Gastrocnemius medialis (tissue), 4 donors: ENCODE measurements at regions not wholly inside any gene's neighbourhood (a gene's known extent, or its start where the extent isn't known, plus 50 kb on each side); places are given as distances from the start of the nearest gene placed in this dataset.
A peak's percentile ranks its signal among the peaks of the same experiment; 100 is the strongest.

Experiments
- ATAC-seq, 2 donors: fragments of 150-250 bp; one replicate each; pipeline ENCODE4 v1.9.1; 2016
- DNase-seq, 2 donors: peaks; one replicate each; pipeline ENCODE4 v3.0.0-alpha.2; 2019
- H3K27ac ChIP-seq, 4 donors: fragments of 200-600 bp; sonication (generic); 1 replicate in 1 of 4; 2 replicates in 3 of 4; pipeline ENCODE4 v1.5.1; 2016 to 2018; ENCODE audit warnings: mild to moderate bottlenecking in 2 of 4, moderate library complexity in 1 of 4
- H3K27me3 ChIP-seq, 3 donors: fragments of 200-600 bp; sonication (generic) in 2 of 3; 1 replicate in 1 of 3; 2 replicates in 2 of 3; pipeline versions ENCODE4 v1.5.1 to v1.6.0; 2016 to 2019; ENCODE audit warnings: mild to moderate bottlenecking in 1 of 3, moderate library complexity in 1 of 3
- H3K36me3 ChIP-seq, 2 donors: fragments of 200-600 bp; sonication (generic) in 1 of 2; one replicate each; pipeline ENCODE4 v1.5.1; 2017 to 2018
- H3K4me1 ChIP-seq, 2 donors: fragments of 200-600 bp; sonication (generic) in 1 of 2; one replicate each; pipeline ENCODE4 v1.5.1; 2016 to 2017; ENCODE audit warnings: mild to moderate bottlenecking in 2 of 2
- H3K4me3 ChIP-seq, 4 donors: fragments of 200-600 bp; sonication (generic) in 3 of 4; 1 replicate in 1 of 4; 2 replicates in 3 of 4; pipeline ENCODE4 v1.5.1; 2016 to 2019; ENCODE audit warnings: mild to moderate bottlenecking in 2 of 4
- H3K9me3 ChIP-seq, 3 donors: fragments of 200-600 bp; sonication (generic) in 2 of 3; 1 replicate in 1 of 3; 2 replicates in 2 of 3; pipeline ENCODE4 v1.5.1; 2016 to 2019
- POLR2A ChIP-seq, 2 donors: fragments of 450-650 bp; IDR thresholded peaks; one replicate each; pipeline ENCODE4 v1.6.1; 2017; ENCODE audit warnings: antibody characterized with exemption in 2 of 2, mild to moderate bottlenecking in 2 of 2, moderate library complexity in 2 of 2
- in situ Hi-C, 4 donors: fragments of 200-750 bp; cut with MboI; loops; one replicate each; pipeline versions ENCODE4 v1.15.0 to v1.8.0; 2017; ENCODE audit warnings: low sequenced_read_pairs in 4 of 4
- intact Hi-C: fragments of 100-400 bp; cut with DNase I; formaldehyde crosslinking; loops from one replicate; pipeline ENCODE4 v1.15.1; 2023; ENCODE audit warnings: low total_unique reads
- TF ChIP-seq, protein P1 (sequence below), 5 experiments: fragments of 450-650 bp in 3 of 5; fragments of 200-600 bp in 2 of 5; sonication (generic) in 2 of 5; IDR thresholded peaks in 4 of 5; conservative IDR thresholded peaks in 1 of 5; 1 replicate in 4 of 5; 2 replicates in 1 of 5; pipeline ENCODE4 v1.5.1; 2016 to 2019; ENCODE audit warnings: antibody characterized with exemption in 5 of 5, mild to moderate bottlenecking in 3 of 5, moderate library complexity in 3 of 5

DNA sequence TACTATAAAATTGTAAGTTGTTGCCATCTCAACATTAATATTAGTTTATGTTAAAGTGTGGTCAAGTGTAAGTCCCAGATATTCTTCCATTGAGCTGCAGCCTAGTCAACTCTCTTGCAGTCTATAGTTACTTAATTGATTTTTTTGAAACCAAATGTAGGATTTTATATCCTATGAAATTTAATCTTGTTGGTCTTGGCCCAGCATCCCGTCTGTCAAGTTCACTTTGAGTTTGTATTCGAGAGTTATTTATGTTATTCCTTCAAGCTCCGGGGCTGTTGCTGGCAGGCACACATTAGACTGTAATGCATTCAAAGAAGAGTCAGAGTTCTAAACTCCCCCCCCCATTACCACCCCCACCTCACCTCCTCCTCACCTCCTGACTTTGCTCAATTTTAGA lies 71.0 kb upstream of the SPACA1 start:
- Histone ChIP-seq H3K9me3 (no peaks in the 10 kb centered on the region), H3K4me1 (no peaks in the 10 kb centered on the region), H3K36me3 (no peaks in the 10 kb centered on the region), H3K27ac (no peak overlapping the region), H3K4me3 (no peak overlapping the region), H3K27me3 (no peaks in the 10 kb centered on the region)
- TF ChIP-seq POLR2A (IDR thresholded peaks at IDR 0.05): no peak
- in situ Hi-C loops: no loop called here
- intact Hi-C loops: no loop called here
- ATAC-seq (no peak), DNase-seq (no peak)

DNA sequence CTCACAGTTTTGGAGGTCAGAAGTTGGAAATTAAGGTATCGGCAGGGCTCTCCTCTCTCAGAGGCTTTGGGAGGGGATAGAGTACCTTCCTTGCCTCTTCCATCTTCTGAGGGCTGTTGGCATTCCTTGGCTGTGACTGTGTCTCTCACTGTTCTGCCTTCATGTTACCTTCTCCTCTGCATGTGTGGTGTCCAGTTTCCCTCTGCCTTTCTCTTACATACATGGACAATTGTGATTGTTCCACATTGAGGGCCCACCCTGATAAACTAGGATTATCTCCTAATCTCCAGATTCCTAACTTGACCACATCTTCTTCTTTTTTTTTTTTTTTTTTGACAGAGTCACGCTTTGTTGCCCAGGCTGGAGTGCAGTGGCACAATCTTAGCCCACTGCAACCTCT lies 72.1 kb upstream of the SPACA1 start:
- ATAC-seq: no peak
- Histone ChIP-seq H3K27ac (no peak overlapping the region), H3K27me3 (no peaks in the 10 kb centered on the region), H3K9me3 (no peaks in the 10 kb centered on the region), H3K4me3 (no peak overlapping the region), H3K36me3 (no peaks in the 10 kb centered on the region), H3K4me1 (no peaks in the 10 kb centered on the region)
- DNase-seq: no peak
- TF ChIP-seq, protein P1, sequence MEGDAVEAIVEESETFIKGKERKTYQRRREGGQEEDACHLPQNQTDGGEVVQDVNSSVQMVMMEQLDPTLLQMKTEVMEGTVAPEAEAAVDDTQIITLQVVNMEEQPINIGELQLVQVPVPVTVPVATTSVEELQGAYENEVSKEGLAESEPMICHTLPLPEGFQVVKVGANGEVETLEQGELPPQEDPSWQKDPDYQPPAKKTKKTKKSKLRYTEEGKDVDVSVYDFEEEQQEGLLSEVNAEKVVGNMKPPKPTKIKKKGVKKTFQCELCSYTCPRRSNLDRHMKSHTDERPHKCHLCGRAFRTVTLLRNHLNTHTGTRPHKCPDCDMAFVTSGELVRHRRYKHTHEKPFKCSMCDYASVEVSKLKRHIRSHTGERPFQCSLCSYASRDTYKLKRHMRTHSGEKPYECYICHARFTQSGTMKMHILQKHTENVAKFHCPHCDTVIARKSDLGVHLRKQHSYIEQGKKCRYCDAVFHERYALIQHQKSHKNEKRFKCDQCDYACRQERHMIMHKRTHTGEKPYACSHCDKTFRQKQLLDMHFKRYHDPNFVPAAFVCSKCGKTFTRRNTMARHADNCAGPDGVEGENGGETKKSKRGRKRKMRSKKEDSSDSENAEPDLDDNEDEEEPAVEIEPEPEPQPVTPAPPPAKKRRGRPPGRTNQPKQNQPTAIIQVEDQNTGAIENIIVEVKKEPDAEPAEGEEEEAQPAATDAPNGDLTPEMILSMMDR (IDR thresholded peaks at IDR 0.05 in 4 of 5, conservative IDR thresholded peaks at IDR 0.05 in 1 of 5): no peak
- TF ChIP-seq POLR2A (IDR thresholded peaks at IDR 0.05): no peak
- intact Hi-C loops (no loop called here), in situ Hi-C loops (no loop called here)

DNA sequence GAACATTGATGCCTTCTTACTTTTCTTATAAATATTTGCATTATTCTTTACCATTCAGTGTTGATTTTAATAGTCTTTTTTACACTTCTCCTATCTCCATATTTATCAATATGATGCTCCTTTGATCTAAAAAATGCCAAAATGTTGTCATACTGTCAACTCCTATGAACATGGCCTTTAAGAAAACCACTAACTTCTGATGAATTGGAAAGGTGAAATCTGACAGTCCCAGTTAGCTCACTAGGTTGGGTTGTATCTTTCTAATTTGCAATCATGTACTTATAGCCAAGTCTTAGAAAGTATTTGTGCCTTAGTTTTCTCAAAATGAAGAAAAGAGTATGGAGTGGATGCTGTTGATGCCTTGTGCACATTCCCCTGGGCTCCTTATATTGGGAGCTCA lies 75.4 kb upstream of the SPACA1 start:
- H3K36me3 ChIP-seq: no peaks in the 10 kb centered on the region
- no peak for DNase-seq
- H3K27me3 ChIP-seq: peaks cover 13 to 18% (median 13%) of the 10 kb centered on the region in 3 donors
- H3K4me1 ChIP-seq: no peaks in the 10 kb centered on the region
- no peak overlapping the region for H3K4me3 ChIP-seq
- ATAC-seq: no peak
- intact Hi-C loops (no loop called here), in situ Hi-C loops (no loop called here)
- TF ChIP-seq, protein P1 (IDR thresholded peaks at IDR 0.05 in 4 of 5, conservative IDR thresholded peaks at IDR 0.05 in 1 of 5): no peak
- TF ChIP-seq POLR2A (IDR thresholded peaks at IDR 0.05): no peak
- H3K9me3 ChIP-seq: no peaks in the 10 kb centered on the region
- H3K27ac ChIP-seq: no peak overlapping the region

DNA sequence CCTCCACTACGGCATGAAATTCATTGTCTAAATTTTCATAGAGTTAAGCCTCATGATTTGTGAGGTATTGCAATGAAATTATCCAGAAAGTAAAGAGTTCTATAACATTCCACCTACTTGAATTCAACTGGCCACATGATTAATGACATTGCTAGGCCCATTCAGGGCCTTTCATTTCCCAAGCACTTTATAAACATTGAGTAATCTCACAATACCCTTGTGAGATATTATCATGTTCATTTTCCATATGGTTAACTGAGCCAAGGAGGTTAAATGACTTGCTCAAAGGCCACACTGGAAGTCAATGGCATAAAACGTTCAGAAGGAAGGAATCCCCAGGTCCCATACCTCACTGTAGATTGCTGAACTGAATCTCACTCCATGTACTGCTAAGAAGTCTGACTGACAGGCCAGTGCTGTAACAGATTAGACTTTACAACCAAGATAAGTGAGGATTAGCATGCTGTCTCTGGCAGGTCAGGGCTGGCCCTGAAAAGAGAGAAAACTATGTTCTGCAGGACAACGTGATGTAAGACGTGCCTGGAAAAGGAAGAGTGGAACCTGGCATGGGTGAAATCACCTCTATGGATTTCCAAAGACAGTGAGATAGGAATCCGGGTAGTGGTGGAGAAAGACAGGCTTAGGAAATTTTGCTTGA lies 75.9 kb upstream of the SPACA1 start:
- H3K9me3 ChIP-seq: no peaks in the 10 kb centered on the region
- no peak overlapping the region for H3K27ac ChIP-seq
- H3K36me3 ChIP-seq: no peaks in the 10 kb centered on the region
- TF ChIP-seq, protein P1 (IDR thresholded peaks at IDR 0.05 in 4 of 5, conservative IDR thresholded peaks at IDR 0.05 in 1 of 5): no peak
- TF ChIP-seq POLR2A (IDR thresholded peaks at IDR 0.05): no peak
- no peak overlapping the region for H3K4me3 ChIP-seq
- ATAC-seq (no peak), DNase-seq (no peak)
- peaks cover 13 to 19% (median 15%) of the 10 kb centered on the region in 3 donors for H3K27me3 ChIP-seq
- in situ Hi-C loops (no loop called here), intact Hi-C loops (no loop called here)
- H3K4me1 ChIP-seq: no peaks in the 10 kb centered on the region

DNA sequence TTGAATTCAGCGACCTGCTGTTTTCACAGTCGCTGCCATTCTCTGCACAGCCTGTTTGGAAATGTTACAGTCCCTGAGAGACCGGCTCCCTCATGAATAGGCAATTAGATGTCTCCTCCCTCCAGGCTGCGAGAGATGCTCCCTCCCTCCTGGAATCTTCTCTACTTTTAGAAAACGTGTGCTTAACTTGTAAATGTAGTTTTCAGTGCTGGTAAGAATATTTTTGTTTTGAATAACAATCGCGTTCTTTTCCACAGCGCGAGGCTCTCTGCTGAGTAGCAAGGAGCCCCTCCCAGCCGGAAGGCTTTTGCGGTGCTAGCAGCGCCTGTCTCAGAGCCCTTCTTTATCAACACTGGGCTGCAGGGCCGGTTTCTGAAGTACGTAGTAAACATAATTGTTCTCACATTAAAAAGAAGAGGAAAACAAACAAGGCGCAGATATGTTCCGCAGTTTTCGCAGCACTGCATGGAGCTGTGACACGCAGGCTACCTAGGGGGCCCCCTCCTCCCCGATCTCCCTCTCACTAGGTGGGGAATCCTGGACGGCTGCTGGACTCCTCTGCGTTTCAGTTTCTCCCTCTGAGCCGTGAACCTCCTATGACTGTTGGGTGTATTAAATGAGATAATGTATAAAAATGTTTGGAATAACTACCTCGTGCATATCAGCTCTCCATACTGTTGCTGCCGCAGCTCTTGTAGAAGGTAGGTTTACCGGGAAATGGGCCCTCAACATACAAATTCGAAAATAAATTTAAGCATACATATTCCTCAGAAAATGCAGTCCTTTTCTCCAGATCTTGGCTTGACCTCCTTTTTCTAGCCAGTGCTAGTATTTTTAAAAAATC lies 79.0 kb upstream of the SPACA1 start:
- in situ Hi-C loops: no loop called here

More for the DNA sequence above, 79.0 kb upstream of the SPACA1 start:
- Histone ChIP-seq H3K27ac (no peak overlapping the region), H3K36me3 (no peaks in the 10 kb centered on the region), H3K4me3 (peak overlapping the region; percentile 29 to 42 (median 33)), H3K27me3 (peaks cover 13 to 19% (median 15%) of the 10 kb centered on the region in 3 donors), H3K4me1 (no peaks in the 10 kb centered on the region), H3K9me3 (no peaks in the 10 kb centered on the region)
- ATAC-seq (no peak), DNase-seq (no peak)
- TF ChIP-seq, protein P1 (IDR thresholded peaks at IDR 0.05 in 4 of 5, conservative IDR thresholded peaks at IDR 0.05 in 1 of 5): no peak
- intact Hi-C loops: no loop called here
